Adipocyte (in vitro differentiated cells): ENCODE measurements at regions not wholly inside any gene's neighbourhood (a gene's known extent, or its start where the extent isn't known, plus 50 kb on each side); places are given as distances from the start of the nearest gene placed in this dataset.
A peak's percentile ranks its signal among the peaks of the same experiment; 100 is the strongest.

Source experiments
- DNase-seq: peaks from one replicate; pipeline ENCODE4 v3.0.0-alpha.2; 2015; ENCODE audit warnings: low read depth
- H3K27me3 ChIP-seq: replicated peaks from 2 replicates; pipeline ENCODE4 v1.7.0; 2013; ENCODE audit warnings: mild to moderate bottlenecking, low read length, moderate library complexity; ENCODE audit not compliant: control insufficient read depth, insufficient read depth
- H3K36me3 ChIP-seq: 2 replicates; pipeline ENCODE4 v1.7.0; 2013; ENCODE audit warnings: low read length, mild to moderate bottlenecking, moderate library complexity; ENCODE audit not compliant: control insufficient read depth, insufficient read depth, severe bottlenecking
- H3K4me1 ChIP-seq: 2 replicates; pipeline ENCODE4 v1.7.0; 2013; ENCODE audit warnings: mild to moderate bottlenecking, low read length, moderate library complexity; ENCODE audit not compliant: control insufficient read depth, insufficient read depth
- H3K4me3 ChIP-seq: 2 replicates; pipeline ENCODE4 v1.7.0; 2013; ENCODE audit warnings: mild to moderate bottlenecking, low read length, moderate library complexity
- H3K9ac ChIP-seq: 2 replicates; pipeline ENCODE4 v1.7.0; 2013; ENCODE audit warnings: mild to moderate bottlenecking, low read length, moderate library complexity
- H3K9me3 ChIP-seq: 2 replicates; pipeline ENCODE4 v1.7.0; 2013; ENCODE audit warnings: mild to moderate bottlenecking, low read length, moderate library complexity; ENCODE audit not compliant: control insufficient read depth

- H3K9ac ChIP-seq = no peak overlapping the region
Observed at GRCh38 chr4:108263057-108263456, 94.3 kb upstream of the LEF1 start.

GRCh38 chr4:108261026-108261425, 92.3 kb upstream of the LEF1 start:
- no peaks in the 10 kb centered on the region for H3K36me3 ChIP-seq
- no peak for DNase-seq
- no peak overlapping the region for H3K9ac ChIP-seq
- H3K4me3 ChIP-seq = no peak overlapping the region
- peaks cover 12% of the 10 kb centered on the region for H3K27me3 ChIP-seq
- H3K9me3 ChIP-seq = no peaks in the 10 kb centered on the region
- no peaks in the 10 kb centered on the region for H3K4me1 ChIP-seq

More at GRCh38 chr4:108263057-108263456, 94.3 kb upstream of the LEF1 start:
- H3K27me3 ChIP-seq = peaks cover 12% of the 10 kb centered on the region
- no peak overlapping the region for H3K4me3 ChIP-seq
- H3K36me3 ChIP-seq = no peaks in the 10 kb centered on the region
- DNase-seq = no peak
- no peaks in the 10 kb centered on the region for H3K9me3 ChIP-seq
- H3K4me1 ChIP-seq = no peaks in the 10 kb centered on the region

GRCh38 chr4:108256538-108256937, 87.8 kb upstream of the LEF1 start:
- Histone ChIP-seq H3K4me3 (no peak overlapping the region), H3K4me1 (no peaks in the 10 kb centered on the region), H3K9ac (no peak overlapping the region)

GRCh38 chr4:108255203-108255747, 86.5 kb upstream of the LEF1 start:
- H3K9ac ChIP-seq = no peak overlapping the region
- DNase-seq = no peak
- H3K36me3 ChIP-seq = no peaks in the 10 kb centered on the region
- no peaks in the 10 kb centered on the region for H3K4me1 ChIP-seq
- peaks cover 2% of the 10 kb centered on the region for H3K9me3 ChIP-seq
- no peak overlapping the region for H3K4me3 ChIP-seq
- H3K27me3 ChIP-seq = no peaks in the 10 kb centered on the region

More at GRCh38 chr4:108256538-108256937, 87.8 kb upstream of the LEF1 start:
- Histone ChIP-seq H3K36me3 (no peaks in the 10 kb centered on the region), H3K9me3 (no peaks in the 10 kb centered on the region), H3K27me3 (peaks cover 5% of the 10 kb centered on the region)
- DNase-seq = no peak

GRCh38 chr4:108249397-108249796, 80.7 kb upstream of the LEF1 start:
- peaks cover 16% of the 10 kb centered on the region for H3K9me3 ChIP-seq
- no peak overlapping the region for H3K4me3 ChIP-seq
- no peaks in the 10 kb centered on the region for H3K27me3 ChIP-seq
- no peak for DNase-seq
- no peak overlapping the region for H3K9ac ChIP-seq
- H3K36me3 ChIP-seq = no peaks in the 10 kb centered on the region
- no peaks in the 10 kb centered on the region for H3K4me1 ChIP-seq

GRCh38 chr4:108247387-108248049, 78.8 kb upstream of the LEF1 start:
- no peak overlapping the region for H3K4me3 ChIP-seq
- no peaks in the 10 kb centered on the region for H3K36me3 ChIP-seq
- peaks cover 16% of the 10 kb centered on the region for H3K9me3 ChIP-seq
- no peak for DNase-seq
- no peaks in the 10 kb centered on the region for H3K4me1 ChIP-seq
- no peaks in the 10 kb centered on the region for H3K27me3 ChIP-seq
- H3K9ac ChIP-seq = no peak overlapping the region

GRCh38 chr4:108244606-108245005, 75.9 kb upstream of the LEF1 start:
- H3K9me3 ChIP-seq = peaks cover 7% of the 10 kb centered on the region
- H3K4me3 ChIP-seq = no peak overlapping the region
- H3K4me1 ChIP-seq = no peaks in the 10 kb centered on the region
- no peak overlapping the region for H3K9ac ChIP-seq
- no peaks in the 10 kb centered on the region for H3K27me3 ChIP-seq
- no peak for DNase-seq
- no peaks in the 10 kb centered on the region for H3K36me3 ChIP-seq

- Histone ChIP-seq H3K27me3 (peaks cover 14% of the 10 kb centered on the region), H3K4me1 (no peaks in the 10 kb centered on the region), H3K9ac (no peak overlapping the region), H3K4me3 (no peak overlapping the region), H3K9me3 (no peaks in the 10 kb centered on the region), H3K36me3 (no peaks in the 10 kb centered on the region)
- DNase-seq = peak; percentile 24
Observed at GRCh38 chr4:108240366-108240765, 71.6 kb upstream of the LEF1 start.

GRCh38 chr4:108237693-108238092, 69.0 kb upstream of the LEF1 start:
- no peak overlapping the region for H3K4me3 ChIP-seq
- no peaks in the 10 kb centered on the region for H3K9me3 ChIP-seq
- peaks cover 14% of the 10 kb centered on the region for H3K27me3 ChIP-seq
- H3K9ac ChIP-seq = no peak overlapping the region
- no peaks in the 10 kb centered on the region for H3K4me1 ChIP-seq
- no peak for DNase-seq
- H3K36me3 ChIP-seq = no peaks in the 10 kb centered on the region

GRCh38 chr4:108236264-108236663, 67.5 kb upstream of the LEF1 start:
- peaks cover 14% of the 10 kb centered on the region for H3K27me3 ChIP-seq
- no peaks in the 10 kb centered on the region for H3K4me1 ChIP-seq
- peaks cover 7% of the 10 kb centered on the region for H3K9me3 ChIP-seq
- no peak for DNase-seq
- no peak overlapping the region for H3K4me3 ChIP-seq
- no peak overlapping the region for H3K9ac ChIP-seq
- H3K36me3 ChIP-seq = no peaks in the 10 kb centered on the region

GRCh38 chr4:108227923-108228322, 59.2 kb upstream of the LEF1 start:
- Histone ChIP-seq H3K4me3 (no peak overlapping the region), H3K9ac (no peak overlapping the region), H3K27me3 (no peaks in the 10 kb centered on the region), H3K4me1 (no peaks in the 10 kb centered on the region), H3K36me3 (no peaks in the 10 kb centered on the region), H3K9me3 (peaks cover 7% of the 10 kb centered on the region)
- no peak for DNase-seq

- no peak overlapping the region for H3K9ac ChIP-seq
- H3K4me3 ChIP-seq = no peak overlapping the region
- no peaks in the 10 kb centered on the region for H3K9me3 ChIP-seq
- no peaks in the 10 kb centered on the region for H3K4me1 ChIP-seq
- peaks cover 3% of the 10 kb centered on the region for H3K27me3 ChIP-seq
- H3K36me3 ChIP-seq = no peaks in the 10 kb centered on the region
- no peak for DNase-seq
Observed at GRCh38 chr4:108224611-108225053, 55.9 kb upstream of the LEF1 start.
